ENCODE measurements at regions not wholly inside any gene's neighbourhood (a gene's known extent, or its start where the extent isn't known, plus 50 kb on each side); places are given as distances from the start of the nearest gene placed in this dataset.

GRCh38 chr9:107542411-107543157, 53.0 kb upstream of the KLF4 start:
- DNase-seq (ENCODE audit: low read depth): no peak
- no peak for TF ChIP-seq CTCF (conservative IDR thresholded peaks at IDR 0.05; ENCODE audit: low read length)
- H3K4me3 ChIP-seq (ENCODE audit: low read length): no peak overlapping the region

- no peak for TF ChIP-seq CTCF (conservative IDR thresholded peaks at IDR 0.05; ENCODE audit: low read length)
- H3K4me3 ChIP-seq (ENCODE audit: low read length): no peak overlapping the region
- DNase-seq (ENCODE audit: low read depth): no peak
These were observed 52.0 kb upstream of the KLF4 start for GRCh38 chr9:107541523-107541922.

- no peak overlapping the region for H3K4me3 ChIP-seq (ENCODE audit: low read length)
- no peak for TF ChIP-seq CTCF (conservative IDR thresholded peaks at IDR 0.05; ENCODE audit: low read length)
- DNase-seq (ENCODE audit: low read depth): no peak
These were observed 50.6 kb upstream of the KLF4 start for GRCh38 chr9:107540164-107540561.

GRCh38 chr9:107539427-107540163, 50.0 kb upstream of the KLF4 start:
- no peak overlapping the region for H3K4me3 ChIP-seq (ENCODE audit: low read length)
- DNase-seq (ENCODE audit: low read depth): no peak
- TF ChIP-seq CTCF (conservative IDR thresholded peaks at IDR 0.05; ENCODE audit: low read length): no peak

Data from AG10803 (cell line).